SU-DHL-6 (cell line): ENCODE measurements at regions not wholly inside any gene's neighbourhood (a gene's known extent, or its start where the extent isn't known, plus 50 kb on each side); places are given as distances from the start of the nearest gene placed in this dataset.

Experiments
- H2AFZ ChIP-seq: fragments of 200-600 bp; sonication (generic); 2 replicates; pipeline ENCODE4 v1.6.1; 2014; ENCODE audit warnings: low read depth, mild to moderate bottlenecking, moderate library complexity, mixed read lengths, antibody characterized with exemption, low read length; ENCODE audit not compliant: severe bottlenecking
- H3F3A ChIP-seq: fragments of 200-600 bp; shearing (Covaris generic); 2 replicates; pipeline ENCODE4 v1.6.0; 2016; ENCODE audit warnings: antibody characterized with exemption, mild to moderate bottlenecking; ENCODE audit not compliant: insufficient read depth
- H3K27ac ChIP-seq: fragments of 200-600 bp; sonication (generic); 2 replicates; pipeline ENCODE4 v1.5.1; 2016; ENCODE audit warnings: low read depth, mild to moderate bottlenecking, low read length, moderate library complexity, mixed read lengths
- H3K27me3 ChIP-seq: fragments of 200-600 bp; sonication (generic), shearing (Covaris generic); 2 replicates; pipeline ENCODE4 v1.6.0; 2014; ENCODE audit warnings: mild to moderate bottlenecking, low read length
- H3K36me3 ChIP-seq: fragments of 200-600 bp; sonication (generic); 2 replicates; pipeline ENCODE4 v1.6.1; 2014; ENCODE audit warnings: mild to moderate bottlenecking, low read length, mixed read lengths
- H3K4me2 ChIP-seq: fragments of 300-600, 200-600 bp; shearing (Covaris generic), sonication (generic); 2 replicates; pipeline ENCODE4 v1.6.0; 2014; ENCODE audit warnings: low read length, low read depth, mild to moderate bottlenecking; ENCODE audit not compliant: poor library complexity, severe bottlenecking
- H3K4me3 ChIP-seq: fragments of 200-600 bp; sonication (generic); 2 replicates; pipeline ENCODE4 v1.5.1; 2014; ENCODE audit warnings: antibody characterized with exemption, low read length, mild to moderate bottlenecking, mixed read lengths; ENCODE audit not compliant: insufficient read depth, poor library complexity, severe bottlenecking
- H3K79me2 ChIP-seq: fragments of 200-600 bp; sonication (generic); 2 replicates; pipeline ENCODE4 v1.6.1; 2014; ENCODE audit warnings: mild to moderate bottlenecking, low read length, moderate library complexity; ENCODE audit not compliant: insufficient read depth
- H3K9ac ChIP-seq: fragments of 200-600 bp; sonication (generic); 2 replicates; pipeline ENCODE4 v1.7.0; 2014; ENCODE audit warnings: mild to moderate bottlenecking, low read length
- H3K9me2 ChIP-seq: fragments of 200-600 bp; sonication (generic); replicated peaks from 2 replicates; pipeline ENCODE4 v1.6.1; 2014; ENCODE audit warnings: low read length; ENCODE audit not compliant: insufficient read depth
- H3K9me3 ChIP-seq: fragments of 200-600 bp; sonication (generic); 2 replicates; pipeline ENCODE4 v1.6.1; 2014; ENCODE audit warnings: low read length, mixed read lengths; ENCODE audit not compliant: insufficient read depth
- H4K20me1 ChIP-seq: fragments of 200-600 bp; sonication (generic); 2 replicates; pipeline ENCODE4 v1.6.1; 2014; ENCODE audit warnings: low read depth, mild to moderate bottlenecking, antibody characterized with exemption, low read length, moderate library complexity, mixed read lengths
- EZH2phosphoT487 ChIP-seq: fragments of 200-600 bp; sonication (generic), shearing (Covaris generic); conservative IDR thresholded peaks from 2 replicates; pipeline ENCODE4 v1.6.1; 2018; ENCODE audit warnings: mild to moderate bottlenecking, antibody characterized with exemption, low read length, moderate library complexity, mixed read lengths
- TF ChIP-seq, protein P1 (sequence below): fragments of 200-600 bp; sonication (generic); IDR thresholded peaks from one replicate; pipeline ENCODE4 v1.5.1; 2017; ENCODE audit warnings: antibody characterized with exemption, mild to moderate bottlenecking, low read length, moderate library complexity; ENCODE audit not compliant: insufficient read depth, poor library complexity, severe bottlenecking

DNA sequence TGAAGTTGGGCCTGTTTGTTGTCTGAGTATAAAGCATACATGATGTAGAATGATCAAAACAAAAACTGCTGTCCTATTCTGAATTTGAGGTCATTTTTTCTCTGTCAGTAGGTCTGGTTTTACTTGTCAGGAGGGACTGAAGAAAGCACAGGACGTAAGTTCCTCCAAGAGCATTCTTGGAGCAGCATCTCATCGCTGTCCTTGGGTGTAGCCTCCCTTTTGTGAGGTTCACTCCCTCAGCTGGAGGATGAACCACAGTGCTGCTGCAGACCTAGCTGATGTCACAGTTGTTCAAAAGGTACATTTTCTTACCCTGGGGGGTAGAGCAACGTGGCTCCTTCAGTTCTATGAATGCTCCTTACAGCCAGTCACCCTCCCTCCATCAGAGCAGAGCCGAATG, 490.0 kb upstream of the TBL1XR1 start:
- no peak for TF ChIP-seq EZH2phosphoT487
- TF ChIP-seq, protein P1, sequence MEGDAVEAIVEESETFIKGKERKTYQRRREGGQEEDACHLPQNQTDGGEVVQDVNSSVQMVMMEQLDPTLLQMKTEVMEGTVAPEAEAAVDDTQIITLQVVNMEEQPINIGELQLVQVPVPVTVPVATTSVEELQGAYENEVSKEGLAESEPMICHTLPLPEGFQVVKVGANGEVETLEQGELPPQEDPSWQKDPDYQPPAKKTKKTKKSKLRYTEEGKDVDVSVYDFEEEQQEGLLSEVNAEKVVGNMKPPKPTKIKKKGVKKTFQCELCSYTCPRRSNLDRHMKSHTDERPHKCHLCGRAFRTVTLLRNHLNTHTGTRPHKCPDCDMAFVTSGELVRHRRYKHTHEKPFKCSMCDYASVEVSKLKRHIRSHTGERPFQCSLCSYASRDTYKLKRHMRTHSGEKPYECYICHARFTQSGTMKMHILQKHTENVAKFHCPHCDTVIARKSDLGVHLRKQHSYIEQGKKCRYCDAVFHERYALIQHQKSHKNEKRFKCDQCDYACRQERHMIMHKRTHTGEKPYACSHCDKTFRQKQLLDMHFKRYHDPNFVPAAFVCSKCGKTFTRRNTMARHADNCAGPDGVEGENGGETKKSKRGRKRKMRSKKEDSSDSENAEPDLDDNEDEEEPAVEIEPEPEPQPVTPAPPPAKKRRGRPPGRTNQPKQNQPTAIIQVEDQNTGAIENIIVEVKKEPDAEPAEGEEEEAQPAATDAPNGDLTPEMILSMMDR, result no peak
- Histone ChIP-seq H3K9me2 (no peaks in the 10 kb centered on the region), H3K9ac (no peak overlapping the region), H3K27me3 (no peaks in the 10 kb centered on the region), H3K27ac (no peak overlapping the region), H3K36me3 (no peaks in the 10 kb centered on the region), H4K20me1 (no peaks in the 10 kb centered on the region), H3K4me3 (no peak overlapping the region), H3K9me3 (no peaks in the 10 kb centered on the region), H3F3A (no peaks in the 10 kb centered on the region), H3K4me2 (no peak overlapping the region), H2AFZ (no peak overlapping the region), H3K79me2 (no peaks in the 10 kb centered on the region)

DNA sequence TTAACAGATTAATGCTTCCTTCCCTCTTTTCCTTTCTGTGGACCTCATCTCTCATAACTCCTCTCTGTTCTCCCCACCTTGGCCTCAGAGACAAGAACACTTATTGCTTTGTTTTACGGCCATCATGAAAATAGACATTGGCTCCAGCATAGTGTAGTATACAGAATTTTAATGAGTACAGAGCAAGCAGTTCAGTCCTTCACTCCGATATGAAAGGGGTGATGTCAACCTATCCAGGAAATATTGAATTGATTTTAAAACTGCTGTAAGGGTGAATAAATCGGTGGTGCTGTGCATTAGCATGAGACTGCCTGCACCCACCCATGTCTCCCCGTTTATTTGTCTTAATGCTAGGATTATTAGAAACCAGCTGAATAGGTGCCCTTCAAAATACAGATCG, 490.9 kb upstream of the TBL1XR1 start:
- TF ChIP-seq, protein P1, result no peak
- no peak for TF ChIP-seq EZH2phosphoT487
- no peaks in the 10 kb centered on the region for H3F3A ChIP-seq
- no peaks in the 10 kb centered on the region for H3K36me3 ChIP-seq
- no peak overlapping the region for H3K9ac ChIP-seq
- no peaks in the 10 kb centered on the region for H3K9me3 ChIP-seq
- no peak overlapping the region for H3K4me3 ChIP-seq
- H2AFZ ChIP-seq, result no peak overlapping the region
- no peaks in the 10 kb centered on the region for H3K27me3 ChIP-seq
- no peaks in the 10 kb centered on the region for H4K20me1 ChIP-seq
- no peak overlapping the region for H3K4me2 ChIP-seq
- H3K27ac ChIP-seq, result no peak overlapping the region
- H3K79me2 ChIP-seq, result no peaks in the 10 kb centered on the region
- H3K9me2 ChIP-seq, result no peaks in the 10 kb centered on the region

DNA sequence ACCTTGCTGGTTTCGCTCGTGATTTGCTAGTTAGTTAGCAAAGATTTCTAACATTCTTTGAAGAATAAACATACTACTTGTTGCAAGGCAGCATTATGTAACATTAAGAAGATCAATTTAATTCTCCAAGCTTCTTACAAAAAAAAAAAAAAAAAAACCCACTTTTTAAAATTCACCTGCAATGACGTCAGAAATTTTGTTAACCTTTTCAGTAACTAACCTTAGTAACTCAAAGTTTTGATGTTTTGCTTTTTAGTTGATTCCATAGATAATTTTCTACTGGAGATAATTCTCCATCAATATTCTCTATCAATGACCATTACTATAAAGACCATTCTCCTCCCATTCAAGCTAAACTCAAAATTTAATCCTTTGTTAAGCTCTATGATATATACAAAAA, 491.8 kb upstream of the TBL1XR1 start:
- H4K20me1 ChIP-seq, result no peaks in the 10 kb centered on the region
- no peaks in the 10 kb centered on the region for H3K9me2 ChIP-seq
- no peaks in the 10 kb centered on the region for H3K79me2 ChIP-seq
- H3K27me3 ChIP-seq, result no peaks in the 10 kb centered on the region
- H3K27ac ChIP-seq, result no peak overlapping the region
- H3K4me2 ChIP-seq, result no peak overlapping the region
- no peak overlapping the region for H3K4me3 ChIP-seq
- no peak for TF ChIP-seq EZH2phosphoT487
- TF ChIP-seq, protein P1, result no peak
- H3K36me3 ChIP-seq, result no peaks in the 10 kb centered on the region
- H2AFZ ChIP-seq, result no peak overlapping the region
- no peak overlapping the region for H3K9ac ChIP-seq
- no peaks in the 10 kb centered on the region for H3F3A ChIP-seq
- H3K9me3 ChIP-seq, result no peaks in the 10 kb centered on the region

DNA sequence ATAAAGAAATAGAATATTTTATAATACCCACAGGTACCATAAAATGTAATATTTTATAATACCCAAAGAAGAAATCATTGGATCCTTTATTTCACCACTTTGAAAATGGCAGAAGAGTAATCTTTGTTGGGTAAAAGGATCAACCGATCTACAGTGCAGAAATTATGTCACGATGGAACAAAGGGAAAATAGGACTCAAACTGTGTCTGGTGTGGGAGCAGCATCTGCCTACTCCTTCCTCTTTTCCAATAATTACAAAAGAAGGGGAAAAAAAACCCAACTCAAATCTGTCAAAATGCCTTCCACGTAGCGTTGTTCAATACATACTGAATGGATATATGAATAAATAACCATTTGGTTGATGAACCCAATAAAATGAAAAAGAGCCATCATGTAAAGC, 492.6 kb upstream of the TBL1XR1 start:
- no peaks in the 10 kb centered on the region for H3K9me2 ChIP-seq
- TF ChIP-seq, protein P1, result no peak
- no peak overlapping the region for H3K27ac ChIP-seq
- H3K9me3 ChIP-seq, result no peaks in the 10 kb centered on the region
- H3K4me2 ChIP-seq, result no peak overlapping the region
- no peak overlapping the region for H2AFZ ChIP-seq
- H3K9ac ChIP-seq, result no peak overlapping the region
- no peaks in the 10 kb centered on the region for H3K79me2 ChIP-seq
- no peaks in the 10 kb centered on the region for H3F3A ChIP-seq
- no peak overlapping the region for H3K4me3 ChIP-seq
- no peaks in the 10 kb centered on the region for H3K27me3 ChIP-seq
- no peaks in the 10 kb centered on the region for H4K20me1 ChIP-seq
- no peaks in the 10 kb centered on the region for H3K36me3 ChIP-seq
